GM23338 (cell line): ENCODE measurements at regions not wholly inside any gene's neighbourhood (a gene's known extent, or its start where the extent isn't known, plus 50 kb on each side); places are given as distances from the start of the nearest gene placed in this dataset.

Source experiments
- ATAC-seq: fragments of 200-7000 bp; cut with Tn5 transposase; 3 replicates; pipeline ENCODE4 v1.9.1; 2020
- DNase-seq: peaks from one replicate; pipeline ENCODE4 v3.0.0-alpha.2; 2015; ENCODE audit warnings: low spot score
- H2AFZ ChIP-seq: fragments of 200-600 bp; sonication (generic); 2 replicates; pipeline ENCODE4 v1.8.0; 2016; ENCODE audit warnings: antibody characterized with exemption, mild to moderate bottlenecking, moderate library complexity
- H3F3A ChIP-seq: fragments of 200-600 bp; sonication (generic); replicated peaks from 2 replicates; pipeline ENCODE4 v1.8.0; 2017; ENCODE audit warnings: antibody characterized with exemption, mixed run types, low read depth
- H3K27ac ChIP-seq: fragments of 200-600 bp; sonication (generic); 2 replicates; pipeline ENCODE4 v1.6.1; 2016; ENCODE audit warnings: low read depth
- H3K27me3 ChIP-seq: fragments of 200-600 bp; sonication (generic); 2 replicates; pipeline ENCODE4 v1.8.0; 2016; ENCODE audit warnings: mild to moderate bottlenecking, mixed run types, moderate library complexity; ENCODE audit not compliant: insufficient read depth
- H3K36me3 ChIP-seq: fragments of 200-600 bp; sonication (generic); 2 replicates; pipeline ENCODE4 v1.8.0; 2016; ENCODE audit warnings: mild to moderate bottlenecking; ENCODE audit not compliant: insufficient read depth
- H3K4me1 ChIP-seq: fragments of 200-600 bp; sonication (generic); 2 replicates; pipeline ENCODE4 v1.8.0; 2016; ENCODE audit warnings: mild to moderate bottlenecking, moderate library complexity; ENCODE audit not compliant: insufficient read depth
- H3K4me2 ChIP-seq: fragments of 200-600 bp; sonication (generic); 2 replicates; pipeline ENCODE4 v1.7.1; 2017; ENCODE audit warnings: mixed run types
- H3K4me3 ChIP-seq: fragments of 200-600 bp; sonication (generic); 2 replicates; pipeline ENCODE4 v1.6.1; 2016; ENCODE audit warnings: mixed run types
- H3K79me2 ChIP-seq: fragments of 200-600 bp; sonication (generic); replicated peaks from 2 replicates; pipeline ENCODE4 v1.8.0; 2017; ENCODE audit warnings: mild to moderate bottlenecking; ENCODE audit not compliant: insufficient read depth
- H3K9me2 ChIP-seq: fragments of 200-600 bp; sonication (generic); 2 replicates; pipeline ENCODE4 v1.8.0; 2017; ENCODE audit not compliant: insufficient read depth
- H4K20me1 ChIP-seq: fragments of 200-600 bp; sonication (generic); replicated peaks from 2 replicates; pipeline ENCODE4 v1.8.0; 2017; ENCODE audit warnings: mild to moderate bottlenecking; ENCODE audit not compliant: insufficient read depth
- H3K27ac Mint-ChIP-seq: 2 replicates; pipeline ENCODE4 v1.8.0; 2020; ENCODE audit warnings: inconsistent platforms, mild to moderate bottlenecking, moderate library complexity, mixed read lengths
- H3K27me3 Mint-ChIP-seq: 3 replicates; pipeline ENCODE4 v1.8.0; 2022; ENCODE audit warnings: low read depth, mild to moderate bottlenecking, moderate library complexity, mixed read lengths, inconsistent platforms; ENCODE audit not compliant: insufficient read depth, poor library complexity
- H3K36me3 Mint-ChIP-seq: 3 replicates; pipeline ENCODE4 v1.8.0; 2021; ENCODE audit warnings: low read depth, mild to moderate bottlenecking, inconsistent platforms, moderate library complexity, mixed read lengths
- H3K4me1 Mint-ChIP-seq: 3 replicates; pipeline ENCODE4 v1.8.0; 2020; ENCODE audit warnings: mild to moderate bottlenecking, inconsistent platforms, mixed read lengths
- H3K4me3 Mint-ChIP-seq: 3 replicates; pipeline ENCODE4 v1.8.0; 2021; ENCODE audit warnings: moderate library complexity, mild to moderate bottlenecking, inconsistent platforms, mixed read lengths
- H3K9me3 Mint-ChIP-seq: 3 replicates; pipeline ENCODE4 v1.8.0; 2020; ENCODE audit warnings: moderate library complexity, mild to moderate bottlenecking, inconsistent platforms, mixed read lengths
- CREB1 ChIP-seq: fragments of 250-450 bp; sonication (Bioruptor Pico); IDR thresholded peaks from 2 replicates; pipeline ENCODE4 v1.5.0; 2020; ENCODE audit warnings: low read depth, mild to moderate bottlenecking, moderate library complexity
- CTCF ChIP-seq, 2 experiments: fragments of 200-600 bp in 1 of 2; sonication (generic) in 1 of 2; conservative IDR thresholded peaks; 2 replicates each; pipeline versions ENCODE4 v1.5.1 to v1.6.1; 2016 to 2017; ENCODE audit warnings: antibody characterized with exemption in 2 of 2, low read depth in 2 of 2, mild to moderate bottlenecking in 2 of 2, moderate library complexity in 1 of 2
- ETS1 ChIP-seq: IDR thresholded peaks from 2 replicates; pipeline ENCODE4 v1.6.1; 2016; ENCODE audit warnings: antibody characterized with exemption
- EZH2 ChIP-seq: fragments of 200-600 bp; sonication (generic); IDR thresholded peaks from one replicate; pipeline ENCODE4 v1.8.0; 2017; ENCODE audit warnings: antibody characterized with exemption, mild to moderate bottlenecking, low read depth; ENCODE audit not compliant: unreplicated experiment
- EZH2phosphoT487 ChIP-seq: fragments of 200-600 bp; sonication (generic); IDR thresholded peaks from one replicate; pipeline ENCODE4 v1.8.1; 2018; ENCODE audit warnings: antibody characterized with exemption; ENCODE audit not compliant: unreplicated experiment
- JUNB ChIP-seq: IDR thresholded peaks from one replicate; pipeline ENCODE4 v1.6.1; 2016; ENCODE audit warnings: antibody characterized with exemption; ENCODE audit not compliant: unreplicated experiment
- NANOG ChIP-seq: IDR thresholded peaks from 2 replicates; pipeline ENCODE4 v1.6.1; 2016; ENCODE audit warnings: antibody characterized with exemption, borderline replicate concordance
- POLR2AphosphoS5 ChIP-seq: IDR thresholded peaks from 2 replicates; pipeline ENCODE4 v1.6.1; 2016; ENCODE audit warnings: antibody characterized with exemption, low read depth
- REST ChIP-seq: IDR thresholded peaks from one replicate; pipeline ENCODE4 v1.6.1; 2018; ENCODE audit warnings: antibody characterized with exemption; ENCODE audit not compliant: unreplicated experiment
- STAT1 ChIP-seq: IDR thresholded peaks from one replicate; pipeline ENCODE4 v1.6.1; 2016; ENCODE audit warnings: antibody characterized with exemption; ENCODE audit not compliant: unreplicated experiment
- ZNF114 ChIP-seq: fragments of 250-450 bp; sonication (Bioruptor Pico); IDR thresholded peaks from 2 replicates; pipeline ENCODE4 v1.5.0; 2020; ENCODE audit warnings: mild to moderate bottlenecking, moderate library complexity
- ZNF331 ChIP-seq: fragments of 250-450 bp; sonication (Bioruptor Pico); IDR thresholded peaks from 2 replicates; pipeline ENCODE4 v1.5.0; 2020; ENCODE audit warnings: low read depth, mild to moderate bottlenecking, moderate library complexity
- ZNF462 ChIP-seq: fragments of 250-450 bp; sonication (Bioruptor Pico); IDR thresholded peaks from 2 replicates; pipeline ENCODE4 v1.5.0; 2020; ENCODE audit warnings: mild to moderate bottlenecking, moderate library complexity

- peak overlapping the region; percentile 90 for H3K27ac ChIP-seq
- H3K4me3 ChIP-seq = peak overlapping the region; percentile 80
- Mint-ChIP-seq H3K36me3 (peaks cover 13% of the 10 kb centered on the region; the same call in 2 of the 3 replicates), H3K4me3 (peak overlapping the region; percentile 95), H3K9me3 (no peaks in the 10 kb centered on the region; the same call in 2 of the 3 replicates), H3K27ac (peak overlapping the region; percentile 99), H3K27me3 (peaks cover 29% of the 10 kb centered on the region), H3K4me1 (peaks cover 42% of the 10 kb centered on the region)
- ATAC-seq (peak; percentile 74), DNase-seq (peak; percentile 99)
- no peak for TF ChIP-seq ZNF331 (CRISPR knock-in tag)
- TF ChIP-seq EZH2 = no peak
- TF ChIP-seq POLR2AphosphoS5 = peak; percentile 82
- 0 out of 4 replicates have a peak, but pooled peaks of 1 of the 2 experiments have one; percentile 8 for TF ChIP-seq CTCF (conservative IDR thresholded peaks at IDR 0.05; ENCODE audit: low read depth in 2 of 2)
- TF ChIP-seq CREB1 (CRISPR knock-in tag) = peak; percentile 59
- TF ChIP-seq ZNF462 (CRISPR knock-in tag) = no peak
- TF ChIP-seq STAT1 = no peak
- no peak for TF ChIP-seq JUNB
- TF ChIP-seq NANOG = no peak
- TF ChIP-seq EZH2phosphoT487 = no peak
- TF ChIP-seq ZNF114 (CRISPR knock-in tag) = no peak
- no peak for TF ChIP-seq ETS1
- no peak for TF ChIP-seq REST
- H3K79me2 ChIP-seq = peaks cover 16% of the 10 kb centered on the region
- H2AFZ ChIP-seq = 0 out of 2 replicates have a peak overlapping the region, but pooled peaks have one; percentile 80
- H3K36me3 ChIP-seq = no peaks in the 10 kb centered on the region
- peaks cover 30% of the 10 kb centered on the region for H3K4me1 ChIP-seq
- no peaks in the 10 kb centered on the region for H3K9me2 ChIP-seq
- H3K27me3 ChIP-seq = peaks cover 24% of the 10 kb centered on the region
- no peaks in the 10 kb centered on the region for H4K20me1 ChIP-seq
- peak overlapping the region; percentile 87 for H3K4me2 ChIP-seq
- H3F3A ChIP-seq = 0 out of 2 replicates have a peak, but pooled peaks cover 4% of the 10 kb centered on the region
These were observed 99.9 kb upstream of the SOD1 start for GRCh38 chr21:31559368-31560119.
